BLaER1 treated with 17β-estradiol and CSF1 and Interleukin-3, amounts not matched to agents 10 nM and 100 nM (cell line): ENCODE measurements at regions not wholly inside any gene's neighbourhood (a gene's known extent, or its start where the extent isn't known, plus 50 kb on each side); places are given as distances from the start of the nearest gene placed in this dataset.

Source experiments
- H3K27ac ChIP-seq, 11 experiments: shearing (Covaris generic); formaldehyde crosslinking; 2 replicates each; pipeline ENCODE4 v1.8.1; 2022
- H3K27me3 ChIP-seq, 11 experiments: shearing (Covaris generic); formaldehyde crosslinking; 2 replicates each; pipeline ENCODE4 v1.8.1; 2022
- H3K36me3 ChIP-seq, 11 experiments: shearing (Covaris generic); formaldehyde crosslinking; 2 replicates each; pipeline ENCODE4 v1.8.1; 2022
- H3K4me1 ChIP-seq, 10 experiments: shearing (Covaris generic); formaldehyde crosslinking; 2 replicates each; pipeline ENCODE4 v1.8.1; 2022
- H3K4me2 ChIP-seq, 11 experiments: shearing (Covaris generic); formaldehyde crosslinking; 2 replicates each; pipeline ENCODE4 v1.8.1; 2022
- H3K4me3 ChIP-seq, 10 experiments: shearing (Covaris generic); formaldehyde crosslinking; 2 replicates each; pipeline ENCODE4 v1.8.1; 2022
- H3K9ac ChIP-seq, 11 experiments: shearing (Covaris generic); formaldehyde crosslinking; 2 replicates each; pipeline ENCODE4 v1.8.1; 2022
- H3K9me3 ChIP-seq, 11 experiments: shearing (Covaris generic); formaldehyde crosslinking; replicated peaks in 1 of 11; 2 replicates each; pipeline ENCODE4 v1.8.1; 2022
- H4K20me1 ChIP-seq, 11 experiments: shearing (Covaris generic); formaldehyde crosslinking; 2 replicates each; pipeline ENCODE4 v1.8.1; 2022
- Cebpa-rat ChIP-seq, 11 experiments: shearing (Covaris generic); IDR thresholded peaks; 2 replicates each; pipeline ENCODE4 v1.8.1; 2022

GRCh38 chr1:79660129-79660528 lies 653.6 kb upstream of the ADGRL4 start:
- TF ChIP-seq Cebpa-rat (IDR thresholded peaks at IDR 0.05), result no peak
- H3K9me3 ChIP-seq, result no peaks in the 10 kb centered on the region
- no peaks in the 10 kb centered on the region for H4K20me1 ChIP-seq
- H3K27ac ChIP-seq, result peak overlapping the region in 2 of 11 experiments; percentile 65 to 66; a peak in 4 of 22 replicates
- no peaks in the 10 kb centered on the region for H3K36me3 ChIP-seq
- H3K4me1 ChIP-seq, result peaks cover 0 to 27% (median 0%) of the 10 kb centered on the region in 10 experiments; a peak in 6 of 20 replicates
- no peaks in the 10 kb centered on the region for H3K27me3 ChIP-seq
- peak overlapping the region in 3 of 11 experiments; percentile 16 to 52 (median 50); a peak in 4 of 22 replicates for H3K4me2 ChIP-seq
- no peak overlapping the region for H3K4me3 ChIP-seq
- no peak overlapping the region for H3K9ac ChIP-seq

- Histone ChIP-seq H3K4me3 (no peak overlapping the region), H3K27me3 (no peaks in the 10 kb centered on the region), H3K4me2 (no peak overlapping the region), H3K27ac (no peak overlapping the region), H3K9me3 (no peaks in the 10 kb centered on the region), H3K36me3 (no peaks in the 10 kb centered on the region), H4K20me1 (no peaks in the 10 kb centered on the region), H3K9ac (no peak overlapping the region), H3K4me1 (peaks cover 0 to 25% (median 0%) of the 10 kb centered on the region in 10 experiments; a peak in 6 of 20 replicates)
- no peak for TF ChIP-seq Cebpa-rat (IDR thresholded peaks at IDR 0.05)
These were observed 651.6 kb upstream of the ADGRL4 start for GRCh38 chr1:79657951-79658658.

GRCh38 chr1:79655876-79656275 lies 649.3 kb upstream of the ADGRL4 start:
- H3K27ac ChIP-seq, result no peak overlapping the region
- H3K27me3 ChIP-seq, result no peaks in the 10 kb centered on the region
- TF ChIP-seq Cebpa-rat (IDR thresholded peaks at IDR 0.05), result no peak

GRCh38 chr1:79652426-79652825 lies 645.9 kb upstream of the ADGRL4 start:
- no peaks in the 10 kb centered on the region for H3K9me3 ChIP-seq

More at GRCh38 chr1:79655876-79656275, 649.3 kb upstream of the ADGRL4 start:
- no peaks in the 10 kb centered on the region for H4K20me1 ChIP-seq
- H3K4me2 ChIP-seq, result no peak overlapping the region
- H3K36me3 ChIP-seq, result no peaks in the 10 kb centered on the region
- no peaks in the 10 kb centered on the region for H3K9me3 ChIP-seq
- H3K9ac ChIP-seq, result no peak overlapping the region
- no peak overlapping the region for H3K4me3 ChIP-seq
- H3K4me1 ChIP-seq, result peaks cover 0 to 13% (median 0%) of the 10 kb centered on the region in 10 experiments; a peak in 6 of 20 replicates

GRCh38 chr1:79648126-79648525 lies 641.6 kb upstream of the ADGRL4 start:
- H4K20me1 ChIP-seq, result no peaks in the 10 kb centered on the region
- H3K36me3 ChIP-seq, result no peaks in the 10 kb centered on the region
- H3K27me3 ChIP-seq, result no peaks in the 10 kb centered on the region
- no peak overlapping the region for H3K27ac ChIP-seq
- TF ChIP-seq Cebpa-rat (IDR thresholded peaks at IDR 0.05), result no peak
- no peaks in the 10 kb centered on the region for H3K9me3 ChIP-seq
- H3K4me1 ChIP-seq, result no peaks in the 10 kb centered on the region
- no peak overlapping the region for H3K4me3 ChIP-seq
- no peak overlapping the region for H3K4me2 ChIP-seq
- no peak overlapping the region for H3K9ac ChIP-seq

More at GRCh38 chr1:79652426-79652825, 645.9 kb upstream of the ADGRL4 start:
- Histone ChIP-seq H3K9ac (no peak overlapping the region), H3K27ac (no peak overlapping the region), H3K4me3 (no peak overlapping the region), H3K4me2 (no peak overlapping the region), H4K20me1 (no peaks in the 10 kb centered on the region), H3K4me1 (no peaks in the 10 kb centered on the region), H3K36me3 (no peaks in the 10 kb centered on the region), H3K27me3 (no peaks in the 10 kb centered on the region)
- no peak for TF ChIP-seq Cebpa-rat (IDR thresholded peaks at IDR 0.05)

GRCh38 chr1:79646880-79647279 lies 640.4 kb upstream of the ADGRL4 start:
- no peaks in the 10 kb centered on the region for H3K4me1 ChIP-seq
- no peak overlapping the region for H3K4me3 ChIP-seq
- no peak overlapping the region for H3K4me2 ChIP-seq
- H3K9me3 ChIP-seq, result no peaks in the 10 kb centered on the region
- H3K27me3 ChIP-seq, result no peaks in the 10 kb centered on the region
- H3K9ac ChIP-seq, result no peak overlapping the region
- H3K36me3 ChIP-seq, result no peaks in the 10 kb centered on the region
- no peak for TF ChIP-seq Cebpa-rat (IDR thresholded peaks at IDR 0.05)
- no peak overlapping the region for H3K27ac ChIP-seq
- H4K20me1 ChIP-seq, result no peaks in the 10 kb centered on the region

GRCh38 chr1:79638382-79638781 lies 631.9 kb upstream of the ADGRL4 start:
- no peaks in the 10 kb centered on the region for H3K27me3 ChIP-seq
- H3K4me1 ChIP-seq, result peaks cover 0 to 9% (median 2%) of the 10 kb centered on the region in 10 experiments; a peak in 7 of 20 replicates
- no peak overlapping the region for H3K27ac ChIP-seq
- H3K9ac ChIP-seq, result no peak overlapping the region
- no peak for TF ChIP-seq Cebpa-rat (IDR thresholded peaks at IDR 0.05)
- no peak overlapping the region for H3K4me2 ChIP-seq
- H3K36me3 ChIP-seq, result no peaks in the 10 kb centered on the region
- no peak overlapping the region for H3K4me3 ChIP-seq
- H3K9me3 ChIP-seq, result no peaks in the 10 kb centered on the region
- no peaks in the 10 kb centered on the region for H4K20me1 ChIP-seq

- TF ChIP-seq Cebpa-rat (IDR thresholded peaks at IDR 0.05), result no peak
- Histone ChIP-seq H3K4me3 (no peak overlapping the region), H3K27ac (peak overlapping the region in 5 of 11 experiments; percentile 29 to 73 (median 65); a peak in 7 of 22 replicates), H3K4me1 (peaks cover 0 to 36% (median 2%) of the 10 kb centered on the region in 10 experiments; a peak in 9 of 20 replicates), H3K36me3 (no peaks in the 10 kb centered on the region), H3K27me3 (no peaks in the 10 kb centered on the region), H4K20me1 (no peaks in the 10 kb centered on the region), H3K9ac (0 out of 22 replicates have a peak overlapping the region, but pooled peaks of 1 of the 11 experiments have one; percentile 32), H3K9me3 (peaks cover 0 to 6% (median 0%) of the 10 kb centered on the region in 11 experiments; a peak in 2 of 22 replicates), H3K4me2 (peak overlapping the region in 4 of 11 experiments; percentile 35 to 80 (median 58); a peak in 6 of 22 replicates)
These were observed 626.9 kb upstream of the ADGRL4 start for GRCh38 chr1:79633456-79633855.

- TF ChIP-seq Cebpa-rat (IDR thresholded peaks at IDR 0.05), result no peak
- Histone ChIP-seq H4K20me1 (no peaks in the 10 kb centered on the region), H3K4me3 (no peak overlapping the region), H3K27me3 (no peaks in the 10 kb centered on the region), H3K9ac (no peak overlapping the region), H3K4me2 (peak overlapping the region in 3 of 11 experiments; percentile 32 to 67 (median 67); a peak in 6 of 22 replicates), H3K9me3 (peaks cover 0 to 6% (median 0%) of the 10 kb centered on the region in 11 experiments; a peak in 2 of 22 replicates), H3K27ac (peak overlapping the region in 3 of 11 experiments; percentile 1 to 30 (median 22); a peak in 3 of 22 replicates), H3K36me3 (no peaks in the 10 kb centered on the region), H3K4me1 (peaks cover 0 to 49% (median 2%) of the 10 kb centered on the region in 10 experiments; a peak in 9 of 20 replicates)
These were observed 622.9 kb upstream of the ADGRL4 start for GRCh38 chr1:79629414-79629813.
